ENCODE measurements at regions not wholly inside any gene's neighbourhood (a gene's known extent, or its start where the extent isn't known, plus 50 kb on each side); places are given as distances from the start of the nearest gene placed in this dataset.

- TF ChIP-seq CTCF (IDR thresholded peaks at IDR 0.05; ENCODE audit: low read depth, low read length) (no peak), MAX (IDR thresholded peaks at IDR 0.05; ENCODE audit: low read depth, low read length) (no peak)
These were observed 596.5 kb downstream of the NXPH1 start for GRCh38 chr7:9029681-9030530.

All from NB4 (cell line).